Spleen (tissue), 11 donors: ENCODE measurements at regions not wholly inside any gene's neighbourhood (a gene's known extent, or its start where the extent isn't known, plus 50 kb on each side); places are given as distances from the start of the nearest gene placed in this dataset.

Source experiments
- DNase-seq: peaks from one replicate; pipeline ENCODE4 v3.0.0-alpha.2; 2020
- H3K27ac ChIP-seq, 8 donors: fragments of 200-600 bp; sonication (generic) in 7 of 8; 1 replicate in 4 of 8; 2 replicates in 4 of 8; pipeline versions ENCODE4 v1.5.0 to v1.8.0; 2016 to 2021; ENCODE audit warnings: inconsistent platforms in 4 of 8, mild to moderate bottlenecking in 4 of 8, moderate library complexity in 1 of 8
- H3K27me3 ChIP-seq, 7 donors: fragments of 200-600 bp; sonication (generic) in 6 of 7; replicated peaks in 1 of 7; 1 replicate in 4 of 7; 2 replicates in 3 of 7; pipeline versions ENCODE4 v1.5.0 to v1.8.0; 2016 to 2021; ENCODE audit warnings: inconsistent platforms in 3 of 7, mild to moderate bottlenecking in 1 of 7
- H3K36me3 ChIP-seq, 6 donors: fragments of 200-600 bp; sonication (generic) in 5 of 6; 1 replicate in 4 of 6; 2 replicates in 2 of 6; pipeline versions ENCODE4 v1.5.0 to v1.8.0; 2016 to 2021; ENCODE audit warnings: inconsistent platforms in 2 of 6
- H3K4me1 ChIP-seq, 6 donors: fragments of 200-600 bp; sonication (generic) in 5 of 6; 1 replicate in 3 of 6; 2 replicates in 3 of 6; pipeline versions ENCODE4 v1.5.0 to v1.8.0; 2016 to 2021; ENCODE audit warnings: inconsistent platforms in 3 of 6
- H3K4me3 ChIP-seq, 8 donors: fragments of 200-600 bp; sonication (generic) in 7 of 8; 1 replicate in 4 of 8; 2 replicates in 4 of 8; pipeline versions ENCODE4 v1.5.0 to v1.8.0; 2016 to 2021; ENCODE audit warnings: inconsistent platforms in 4 of 8, mild to moderate bottlenecking in 4 of 8, moderate library complexity in 2 of 8
- H3K9me3 ChIP-seq, 8 donors: fragments of 200-600 bp; sonication (generic) in 7 of 8; 1 replicate in 4 of 8; 2 replicates in 4 of 8; pipeline versions ENCODE4 v1.5.0 to v1.8.0; 2016 to 2021; ENCODE audit warnings: inconsistent platforms in 4 of 8
- CTCF ChIP-seq, 11 experiments: fragments of 200-600 bp in 7 of 11; fragments of 450-650 bp in 4 of 11; sonication (generic) in 4 of 11; IDR thresholded peaks in 8 of 11; conservative IDR thresholded peaks in 3 of 11; 1 replicate in 7 of 11; 2 replicates in 4 of 11; pipeline versions ENCODE4 v1.4.0 to v1.8.0; 2016 to 2021; ENCODE audit warnings: antibody characterized with exemption in 11 of 11, inconsistent platforms in 4 of 11, mild to moderate bottlenecking in 1 of 11
- POLR2A ChIP-seq, 3 donors: fragments of 450-650 bp; IDR thresholded peaks; one replicate each; pipeline ENCODE4 v1.5.1; 2017; ENCODE audit warnings: antibody characterized with exemption in 3 of 3, mild to moderate bottlenecking in 1 of 3
- POLR2AphosphoS5 ChIP-seq, 3 donors: sonication (generic); formaldehyde crosslinking; IDR thresholded peaks; one replicate each; pipeline ENCODE4 v1.5.1; 2017; ENCODE audit warnings: antibody characterized with exemption in 3 of 3
- WGBS, 5 donors: extraction: QIAGEN DNeasy Blood & Tissue Kit in 3 of 5; methylation state at CpG; one replicate each; pipeline versions ENCODE4 v1.1.5 to v1.1.7; 2013 to 2018; 5-methylcytosine and 5-hydroxymethylcytosine counted together
- intact Hi-C: fragments of 100-400 bp; cut with DNase I; formaldehyde crosslinking; loops from one replicate; pipeline ENCODE4 v1.15.0; 2023; ENCODE audit warnings: low total_unique reads
- donor health status: healthy with polysubstance abuse.
- donor health status: DM: no; HTN: no; CAD: no; lungs with moderate emphysema.
- donor health status: DM: no; HTN: no; CAD: no.
- donor health status: Bipolar disorder and iron deficiency.
- donor health status: healthy.
- donor health status: DM: no; HTN: no; CAD: no.
- donor health status: DM: yes; HTN: yes; CAD: no.

GRCh38 chr10:61157182-61157581 lies 213.2 kb upstream of the RHOBTB1 start:
- TF ChIP-seq POLR2A (IDR thresholded peaks at IDR 0.05), result no peak
- TF ChIP-seq POLR2AphosphoS5 (IDR thresholded peaks at IDR 0.05), result no peak
- TF ChIP-seq CTCF (IDR thresholded peaks at IDR 0.05 in 8 of 11, conservative IDR thresholded peaks at IDR 0.05 in 3 of 11), result no peak
- H3K9me3 ChIP-seq, result no peaks in the 10 kb centered on the region
- H3K27me3 ChIP-seq, result no peaks in the 10 kb centered on the region
- no peak overlapping the region for H3K27ac ChIP-seq
- intact Hi-C loops, result no loop called here
- H3K4me3 ChIP-seq, result no peak overlapping the region
- no peaks in the 10 kb centered on the region for H3K36me3 ChIP-seq
- WGBS, 5 donors, result 72 to 88% (median 86%) methylated on average over 8 of the region's 8 CpGs
- H3K4me1 ChIP-seq, result no peaks in the 10 kb centered on the region
- DNase-seq, result no peak

GRCh38 chr10:61153771-61154170 lies 209.8 kb upstream of the RHOBTB1 start:
- no peaks in the 10 kb centered on the region for H3K4me1 ChIP-seq
- no peaks in the 10 kb centered on the region for H3K36me3 ChIP-seq
- intact Hi-C loops, result no loop called here
- no peak overlapping the region for H3K27ac ChIP-seq
- no peaks in the 10 kb centered on the region for H3K27me3 ChIP-seq
- TF ChIP-seq POLR2AphosphoS5 (IDR thresholded peaks at IDR 0.05) (no peak), CTCF (IDR thresholded peaks at IDR 0.05 in 8 of 11, conservative IDR thresholded peaks at IDR 0.05 in 3 of 11) (no peak), POLR2A (IDR thresholded peaks at IDR 0.05) (no peak)
- 72 to 80% (median 74%) methylated on average over 3 of the region's 3 CpGs for WGBS, 5 donors
- H3K9me3 ChIP-seq, result no peaks in the 10 kb centered on the region
- no peak for DNase-seq
- no peak overlapping the region for H3K4me3 ChIP-seq

- DNase-seq, result no peak
- intact Hi-C loops, result no loop called here
- Histone ChIP-seq H3K27me3 (no peaks in the 10 kb centered on the region), H3K4me3 (no peak overlapping the region), H3K27ac (no peak overlapping the region), H3K36me3 (no peaks in the 10 kb centered on the region), H3K9me3 (no peaks in the 10 kb centered on the region), H3K4me1 (no peaks in the 10 kb centered on the region)
- 86 to 92% (median 88%) methylated on average over 1 of the region's 1 CpG for WGBS, 5 donors
- TF ChIP-seq POLR2A (IDR thresholded peaks at IDR 0.05), result no peak
- no peak for TF ChIP-seq CTCF (IDR thresholded peaks at IDR 0.05 in 8 of 11, conservative IDR thresholded peaks at IDR 0.05 in 3 of 11)
- TF ChIP-seq POLR2AphosphoS5 (IDR thresholded peaks at IDR 0.05), result no peak
Observed at GRCh38 chr10:61151059-61151458, 207.1 kb upstream of the RHOBTB1 start.

- no peaks in the 10 kb centered on the region for H3K36me3 ChIP-seq
- H3K4me1 ChIP-seq, result no peaks in the 10 kb centered on the region
- no peaks in the 10 kb centered on the region for H3K27me3 ChIP-seq
- no peak overlapping the region for H3K4me3 ChIP-seq
- TF ChIP-seq CTCF (IDR thresholded peaks at IDR 0.05 in 8 of 11, conservative IDR thresholded peaks at IDR 0.05 in 3 of 11) (no peak), POLR2AphosphoS5 (IDR thresholded peaks at IDR 0.05) (no peak), POLR2A (IDR thresholded peaks at IDR 0.05) (no peak)
- no peaks in the 10 kb centered on the region for H3K9me3 ChIP-seq
- no peak for DNase-seq
- intact Hi-C loops, result no loop called here
- no peak overlapping the region for H3K27ac ChIP-seq
Observed at GRCh38 chr10:61148451-61148850, 204.5 kb upstream of the RHOBTB1 start.
